DOHH2 (cell line): ENCODE measurements at regions not wholly inside any gene's neighbourhood (a gene's known extent, or its start where the extent isn't known, plus 50 kb on each side); places are given as distances from the start of the nearest gene placed in this dataset.
"Not testable (repeated sequence)": the region's sequence is repeated elsewhere in the genome, so short reads cannot be mapped to it uniquely, and the experiment has no call there.

Source experiments
- H3F3A ChIP-seq: fragments of 200-600 bp; sonication (generic), shearing (Covaris generic); 2 replicates; pipeline ENCODE4 v1.6.0; 2016; ENCODE audit warnings: antibody characterized with exemption, mild to moderate bottlenecking; ENCODE audit not compliant: control insufficient read depth, insufficient read depth
- H3K27ac ChIP-seq: fragments of 200-600 bp; sonication (generic); 2 replicates; pipeline ENCODE4 v1.5.1; 2014; ENCODE audit warnings: low read depth, mild to moderate bottlenecking, low read length, moderate library complexity
- H3K27me3 ChIP-seq: fragments of 200-600 bp; sonication (generic); 2 replicates; pipeline ENCODE4 v1.6.1; 2014; ENCODE audit warnings: mild to moderate bottlenecking, low read length, mixed read lengths; ENCODE audit not compliant: control insufficient read depth
- H3K36me3 ChIP-seq: fragments of 200-600 bp; sonication (generic); 2 replicates; pipeline ENCODE4 v1.6.1; 2014; ENCODE audit warnings: mild to moderate bottlenecking, low read length, moderate library complexity, mixed read lengths; ENCODE audit not compliant: control insufficient read depth
- H3K4me1 ChIP-seq: fragments of 200-600 bp; sonication (generic); 2 replicates; pipeline ENCODE4 v1.6.1; 2014; ENCODE audit warnings: mild to moderate bottlenecking, low read length, mixed read lengths; ENCODE audit not compliant: control insufficient read depth
- H3K4me2 ChIP-seq: fragments of 200-600 bp; sonication (generic); 2 replicates; pipeline ENCODE4 v1.6.0; 2014; ENCODE audit warnings: mild to moderate bottlenecking, low read length, moderate library complexity
- H3K4me3 ChIP-seq: fragments of 200-600 bp; sonication (generic); 2 replicates; pipeline ENCODE4 v1.5.1; 2014; ENCODE audit warnings: mild to moderate bottlenecking, low read length, mixed read lengths
- H3K79me2 ChIP-seq: fragments of 200-600 bp; sonication (generic); 2 replicates; pipeline ENCODE4 v1.6.1; 2014; ENCODE audit warnings: mild to moderate bottlenecking, low read length, mixed read lengths; ENCODE audit not compliant: control insufficient read depth
- H3K9me2 ChIP-seq: fragments of 200-600 bp; sonication (generic); replicated peaks from 2 replicates; pipeline ENCODE4 v1.6.1; 2014; ENCODE audit warnings: mild to moderate bottlenecking, low read length, mixed read lengths; ENCODE audit not compliant: control insufficient read depth
- H3K9me3 ChIP-seq: fragments of 200-600 bp; sonication (generic); 2 replicates; pipeline ENCODE4 v1.6.1; 2014; ENCODE audit warnings: antibody characterized with exemption, low read length, mixed read lengths; ENCODE audit not compliant: control insufficient read depth, insufficient read depth
- H4K20me1 ChIP-seq: fragments of 200-600 bp; sonication (generic); 2 replicates; pipeline ENCODE4 v1.6.0; 2014; ENCODE audit warnings: low read depth, mild to moderate bottlenecking, antibody characterized with exemption, low read length, moderate library complexity; ENCODE audit not compliant: control insufficient read depth, insufficient read depth
- CTCF ChIP-seq: fragments of 200-600 bp; sonication (generic); IDR thresholded peaks from one replicate; pipeline ENCODE4 v1.5.1; 2014; ENCODE audit warnings: antibody characterized with exemption, mild to moderate bottlenecking, low read depth, low read length; ENCODE audit not compliant: poor library complexity, severe bottlenecking
- EZH2phosphoT487 ChIP-seq: fragments of 200-600 bp; sonication (generic); IDR thresholded peaks from 2 replicates; pipeline ENCODE4 v1.6.1; 2017; ENCODE audit warnings: borderline replicate concordance, mild to moderate bottlenecking, antibody characterized with exemption, low read length, moderate library complexity, mixed read lengths

DNA sequence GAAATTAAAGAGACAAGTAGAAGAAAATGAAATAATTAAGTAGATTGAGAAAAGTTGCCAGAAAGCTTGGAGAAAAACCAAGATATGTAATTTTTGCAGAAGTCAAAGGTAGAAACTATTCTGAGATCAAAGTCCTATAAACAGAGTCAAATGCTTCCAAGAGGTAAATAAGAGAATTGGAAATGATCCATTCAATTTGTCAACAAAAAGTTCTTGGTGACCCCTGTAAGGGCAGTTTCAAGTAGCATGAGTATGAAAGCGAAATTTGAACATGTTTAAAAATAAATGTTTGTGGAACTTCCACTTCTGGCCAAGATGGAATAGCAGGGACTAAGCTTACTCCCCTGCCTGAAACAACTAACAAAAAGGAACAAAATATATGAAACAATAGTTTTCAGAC lies 562.0 kb downstream of the SMARCA1 start:
- Histone ChIP-seq H3K79me2 (no peaks in the 10 kb centered on the region), H3K9me3 (no peaks in the 10 kb centered on the region), H3F3A (no peaks in the 10 kb centered on the region), H3K27ac (no peak overlapping the region), H3K9me2 (no peaks in the 10 kb centered on the region), H3K36me3 (no peaks in the 10 kb centered on the region), H4K20me1 (no peaks in the 10 kb centered on the region), H3K4me2 (no peak overlapping the region), H3K4me3 (no peak overlapping the region), H3K27me3 (no peaks in the 10 kb centered on the region), H3K4me1 (no peaks in the 10 kb centered on the region)
- TF ChIP-seq EZH2phosphoT487 = no peak
- TF ChIP-seq CTCF = no peak

DNA sequence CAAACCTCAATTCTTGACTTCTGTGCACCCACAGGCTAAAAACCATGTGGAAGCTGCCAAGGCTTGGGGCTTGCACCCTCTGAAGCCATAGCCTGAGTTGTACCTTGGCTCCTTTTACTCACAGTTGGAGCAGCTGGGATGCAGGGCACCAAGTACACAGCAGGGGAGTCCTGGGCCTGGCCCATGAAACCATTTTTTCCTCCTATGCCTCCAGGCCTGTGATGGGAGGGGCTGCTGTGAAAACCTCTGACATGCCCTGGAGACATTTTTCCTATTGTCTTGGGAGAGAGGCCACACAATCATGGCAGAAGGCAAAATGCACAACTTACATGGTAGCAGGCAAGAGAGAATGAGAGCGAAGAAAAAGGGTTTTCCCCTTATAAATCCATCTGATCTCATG lies 568.6 kb downstream of the SMARCA1 start:
- not testable (repeated sequence) for H3K9me2 ChIP-seq, H3K4me1 ChIP-seq, H3K79me2 ChIP-seq, H3K4me3 ChIP-seq, H3K27me3 ChIP-seq, H3K9me3 ChIP-seq, H4K20me1 ChIP-seq, H3K36me3 ChIP-seq, H3K27ac ChIP-seq, H3K4me2 ChIP-seq, H3F3A ChIP-seq

DNA sequence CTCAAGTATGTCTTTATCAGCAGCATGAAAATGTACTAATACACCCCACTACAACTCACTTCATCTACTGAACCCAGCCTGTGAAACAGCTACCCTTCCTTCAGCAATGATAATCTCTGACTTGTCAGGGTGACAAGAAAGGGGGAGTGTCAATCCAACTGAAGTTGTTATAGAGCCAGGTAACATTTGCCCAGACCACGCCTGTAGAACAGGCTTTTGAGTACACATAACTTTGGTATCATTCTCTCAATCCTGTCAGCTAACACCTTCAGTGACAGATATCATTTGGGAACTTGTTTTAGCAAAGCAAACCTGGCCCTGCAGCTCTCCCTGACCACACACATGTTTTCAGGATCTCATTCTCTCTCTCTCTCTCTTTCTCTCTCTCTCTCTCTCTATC lies 592.2 kb downstream of the SMARCA1 start:
- Histone ChIP-seq H3K4me1 (no peaks in the 10 kb centered on the region), H3K27ac (no peak overlapping the region), H3K79me2 (no peaks in the 10 kb centered on the region), H3K4me2 (no peak overlapping the region), H3K9me2 (no peaks in the 10 kb centered on the region), H3K4me3 (no peak overlapping the region), H3F3A (no peaks in the 10 kb centered on the region), H3K9me3 (no peaks in the 10 kb centered on the region), H3K36me3 (no peaks in the 10 kb centered on the region), H3K27me3 (no peaks in the 10 kb centered on the region), H4K20me1 (no peaks in the 10 kb centered on the region)
- TF ChIP-seq CTCF = no peak
- TF ChIP-seq EZH2phosphoT487 = no peak

DNA sequence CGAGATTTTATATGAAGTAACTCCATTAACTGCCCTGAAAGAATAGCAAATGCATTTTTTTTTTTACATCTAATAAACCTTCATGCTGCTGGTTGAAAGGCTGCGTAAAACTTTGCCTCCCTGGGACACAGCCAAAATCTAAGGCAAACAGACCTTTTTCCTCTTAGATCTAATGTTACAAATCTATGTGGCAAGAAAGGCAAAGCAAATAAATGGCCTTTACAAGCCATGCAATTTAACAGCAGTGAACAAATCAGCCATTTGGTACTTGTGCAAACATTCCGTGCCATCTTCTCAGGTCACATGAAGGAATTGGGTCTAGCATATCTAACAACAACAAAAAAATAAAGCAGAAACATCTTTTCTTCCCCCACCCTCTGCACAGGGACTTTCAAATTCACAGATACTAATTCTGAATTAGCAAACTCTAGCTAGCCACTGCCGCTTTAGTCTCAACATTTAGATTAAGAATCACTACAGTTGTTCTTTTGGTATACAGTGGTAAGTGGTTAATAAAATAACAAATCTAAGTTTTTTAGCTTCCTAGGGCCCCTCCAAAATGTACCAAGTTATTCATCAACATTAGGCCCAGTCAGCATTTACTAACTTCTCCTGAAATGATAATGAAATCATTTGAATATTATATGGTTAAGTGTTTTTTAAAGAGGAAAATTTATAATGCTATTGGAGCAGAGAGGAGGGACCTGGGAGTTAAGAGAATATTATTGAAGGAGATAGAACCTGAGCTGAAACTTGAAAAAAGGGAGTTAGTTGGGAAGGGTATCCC lies 593.8 kb downstream of the SMARCA1 start:
- Histone ChIP-seq H3K4me1 (no peaks in the 10 kb centered on the region), H3K9me3 (no peaks in the 10 kb centered on the region), H3K27me3 (no peaks in the 10 kb centered on the region), H3K9me2 (no peaks in the 10 kb centered on the region), H3K79me2 (no peaks in the 10 kb centered on the region), H4K20me1 (no peaks in the 10 kb centered on the region), H3K4me2 (no peak overlapping the region), H3K27ac (no peak overlapping the region), H3K36me3 (no peaks in the 10 kb centered on the region), H3K4me3 (no peak overlapping the region), H3F3A (no peaks in the 10 kb centered on the region)
- TF ChIP-seq EZH2phosphoT487 (no peak), CTCF (no peak)
